SK-N-SH treated with all-trans-retinoic acid at 6 μM for 48 hours (cell line): ENCODE measurements at regions not wholly inside any gene's neighbourhood (a gene's known extent, or its start where the extent isn't known, plus 50 kb on each side); places are given as distances from the start of the nearest gene placed in this dataset.

ENCODE experiments used
- ARNTL ChIP-seq: fragments of 450-650 bp; formaldehyde crosslinking; IDR thresholded peaks from 2 replicates; pipeline ENCODE4 v1.5.0; 2020; ENCODE audit warnings: low read depth, mild to moderate bottlenecking, moderate library complexity, borderline replicate concordance
- CREB5 ChIP-seq: fragments of 250-450 bp; sonication (Bioruptor Pico); IDR thresholded peaks from 2 replicates; pipeline ENCODE4 v1.5.1; 2020; ENCODE audit warnings: low read depth, mild to moderate bottlenecking, moderate library complexity
- CSDC2 ChIP-seq: fragments of 250-450 bp; sonication (Bioruptor Pico); IDR thresholded peaks from 2 replicates; pipeline ENCODE4 v1.5.0; 2020; ENCODE audit warnings: mild to moderate bottlenecking, moderate library complexity
- ISL1 ChIP-seq: fragments of 250-450 bp; sonication (Bioruptor Pico); IDR thresholded peaks from 2 replicates; pipeline ENCODE4 v2.1.2; 2022; ENCODE audit warnings: mild to moderate bottlenecking, moderate library complexity
- PATZ1 ChIP-seq: fragments of 250-450 bp; sonication (Bioruptor Pico); IDR thresholded peaks from 2 replicates; pipeline ENCODE4 v1.8.0; 2020; ENCODE audit warnings: mild to moderate bottlenecking, moderate library complexity, borderline replicate concordance
- POU6F1 ChIP-seq: fragments of 250-450 bp; sonication (Bioruptor Pico); IDR thresholded peaks from 2 replicates; pipeline ENCODE4 v1.8.0; 2021; ENCODE audit warnings: low read depth, mild to moderate bottlenecking, moderate library complexity, borderline replicate concordance
- RARB ChIP-seq: fragments of 250-450 bp; sonication (Bioruptor Pico); IDR thresholded peaks from 2 replicates; pipeline ENCODE4 v1.8.0; 2021; ENCODE audit warnings: mild to moderate bottlenecking, moderate library complexity
- SNAI2 ChIP-seq: fragments of 250-450 bp; sonication (Bioruptor Pico); IDR thresholded peaks from 2 replicates; pipeline ENCODE4 v1.5.0; 2020; ENCODE audit warnings: mild to moderate bottlenecking, moderate library complexity
- ZC3H10 ChIP-seq: fragments of 250-450 bp; sonication (Bioruptor Pico); IDR thresholded peaks from 2 replicates; pipeline ENCODE4 v1.5.1; 2021; ENCODE audit warnings: mild to moderate bottlenecking, moderate library complexity
- ZFP30 ChIP-seq: fragments of 450-650 bp; formaldehyde crosslinking; IDR thresholded peaks from 2 replicates; pipeline ENCODE4 v1.5.0; 2022; ENCODE audit warnings: mild to moderate bottlenecking, moderate library complexity
- ZNF8 ChIP-seq: fragments of 450-650 bp; formaldehyde crosslinking; IDR thresholded peaks from 2 replicates; pipeline ENCODE4 v1.5.0; 2020; ENCODE audit warnings: mild to moderate bottlenecking, moderate library complexity
- TF ChIP-seq, protein P1 (sequence below): fragments of 250-450 bp; sonication (Bioruptor Pico); IDR thresholded peaks from 2 replicates; pipeline ENCODE4 v1.5.1; 2021; ENCODE audit warnings: mild to moderate bottlenecking, moderate library complexity

GRCh38 chr3:94539937-94540336 lies 477.1 kb downstream of the NSUN3 start:
- TF ChIP-seq ARNTL (CRISPR knock-in tag) (no peak), ZNF8 (CRISPR knock-in tag) (no peak), CSDC2 (CRISPR knock-in tag) (no peak), PATZ1 (CRISPR knock-in tag) (no peak), ZC3H10 (CRISPR knock-in tag) (no peak), CREB5 (no peak), RARB (no peak), POU6F1 (no peak), ISL1 (no peak), SNAI2 (CRISPR knock-in tag) (no peak), ZFP30 (no peak)
- TF ChIP-seq, protein P1, sequence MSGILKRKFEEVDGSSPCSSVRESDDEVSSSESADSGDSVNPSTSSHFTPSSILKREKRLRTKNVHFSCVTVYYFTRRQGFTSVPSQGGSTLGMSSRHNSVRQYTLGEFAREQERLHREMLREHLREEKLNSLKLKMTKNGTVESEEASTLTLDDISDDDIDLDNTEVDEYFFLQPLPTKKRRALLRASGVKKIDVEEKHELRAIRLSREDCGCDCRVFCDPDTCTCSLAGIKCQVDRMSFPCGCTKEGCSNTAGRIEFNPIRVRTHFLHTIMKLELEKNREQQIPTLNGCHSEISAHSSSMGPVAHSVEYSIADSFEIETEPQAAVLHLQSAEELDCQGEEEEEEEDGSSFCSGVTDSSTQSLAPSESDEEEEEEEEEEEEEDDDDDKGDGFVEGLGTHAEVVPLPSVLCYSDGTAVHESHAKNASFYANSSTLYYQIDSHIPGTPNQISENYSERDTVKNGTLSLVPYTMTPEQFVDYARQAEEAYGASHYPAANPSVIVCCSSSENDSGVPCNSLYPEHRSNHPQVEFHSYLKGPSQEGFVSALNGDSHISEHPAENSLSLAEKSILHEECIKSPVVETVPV = no peak
